ENCODE measurements at regions not wholly inside any gene's neighbourhood (a gene's known extent, or its start where the extent isn't known, plus 50 kb on each side); places are given as distances from the start of the nearest gene placed in this dataset.

GRCh38 chr18:47471784-47472183 is 220.3 kb upstream of the SKOR2 start:
- H3K36me3 ChIP-seq (ENCODE audit: low read depth): no peaks in the 10 kb centered on the region
- H3K4me1 ChIP-seq (ENCODE audit: low read depth): no peaks in the 10 kb centered on the region
- no peak for DNase-seq
- intact Hi-C loops (cut with DNase I, micrococcal nuclease): no loop called here
- no peak overlapping the region for H3K4me3 ChIP-seq
- ATAC-seq: no peak
- H3K9me3 ChIP-seq: no peaks in the 10 kb centered on the region
- TF ChIP-seq CTCF (IDR thresholded peaks at IDR 0.05): no peak

- no peaks in the 10 kb centered on the region for H3K9me3 ChIP-seq
- H3K36me3 ChIP-seq (ENCODE audit: low read depth): no peaks in the 10 kb centered on the region
- DNase-seq (no peak), ATAC-seq (no peak)
- no peaks in the 10 kb centered on the region for H3K4me1 ChIP-seq (ENCODE audit: low read depth)
- intact Hi-C loops (cut with DNase I, micrococcal nuclease): no loop called here
- no peak overlapping the region for H3K4me3 ChIP-seq
- TF ChIP-seq CTCF (IDR thresholded peaks at IDR 0.05): no peak
Measured at GRCh38 chr18:47470941-47471340, 219.5 kb upstream of the SKOR2 start.

- Histone ChIP-seq H3K4me3 (no peak overlapping the region), H3K9me3 (no peaks in the 10 kb centered on the region), H3K36me3 (ENCODE audit: low read depth) (no peaks in the 10 kb centered on the region), H3K4me1 (ENCODE audit: low read depth) (no peaks in the 10 kb centered on the region)
- ATAC-seq (no peak), DNase-seq (no peak)
- TF ChIP-seq CTCF (IDR thresholded peaks at IDR 0.05): no peak
- intact Hi-C loops (cut with DNase I, micrococcal nuclease): no loop called here
Measured at GRCh38 chr18:47469576-47469975, 218.1 kb upstream of the SKOR2 start.

GRCh38 chr18:47461977-47462376 is 210.5 kb upstream of the SKOR2 start:
- ATAC-seq: no peak

GRCh38 chr18:47461406-47461948 is 210.0 kb upstream of the SKOR2 start:
- Histone ChIP-seq H3K4me1 (ENCODE audit: low read depth) (peaks cover 3% of the 10 kb centered on the region), H3K36me3 (ENCODE audit: low read depth) (no peaks in the 10 kb centered on the region), H3K4me3 (no peak overlapping the region), H3K9me3 (no peaks in the 10 kb centered on the region)
- no peak for TF ChIP-seq CTCF (IDR thresholded peaks at IDR 0.05)
- ATAC-seq: no peak
- intact Hi-C loops (cut with DNase I, micrococcal nuclease): no loop called here
- DNase-seq: no peak

More at GRCh38 chr18:47461977-47462376, 210.5 kb upstream of the SKOR2 start:
- DNase-seq: no peak
- Histone ChIP-seq H3K36me3 (ENCODE audit: low read depth) (no peaks in the 10 kb centered on the region), H3K4me1 (ENCODE audit: low read depth) (no peaks in the 10 kb centered on the region), H3K4me3 (no peak overlapping the region), H3K9me3 (no peaks in the 10 kb centered on the region)
- no peak for TF ChIP-seq CTCF (IDR thresholded peaks at IDR 0.05)
- intact Hi-C loops (cut with DNase I, micrococcal nuclease): no loop called here

GRCh38 chr18:47458483-47458882 is 207.0 kb upstream of the SKOR2 start:
- Histone ChIP-seq H3K4me3 (no peak overlapping the region), H3K36me3 (ENCODE audit: low read depth) (no peaks in the 10 kb centered on the region), H3K4me1 (ENCODE audit: low read depth) (peaks cover 10% of the 10 kb centered on the region), H3K9me3 (no peaks in the 10 kb centered on the region)
- no peak for DNase-seq
- TF ChIP-seq CTCF (IDR thresholded peaks at IDR 0.05): no peak
- intact Hi-C loops (cut with DNase I, micrococcal nuclease): no loop called here
- ATAC-seq: no peak
